ENCODE measurements at regions not wholly inside any gene's neighbourhood (a gene's known extent, or its start where the extent isn't known, plus 50 kb on each side); places are given as distances from the start of the nearest gene placed in this dataset.

GRCh38 chr5:3377176-3377575 is 218.5 kb upstream of the IRX1 start:
- no peak overlapping the region for H3K4me3 ChIP-seq (ENCODE audit: low read depth, poor library complexity, severe bottlenecking)
- DNase-seq (ENCODE audit: low spot score in 2 of 2), result peak in 1 of 2 donors; percentile 48
- TF ChIP-seq POLR2A (IDR thresholded peaks at IDR 0.05), result no peak
- no peak for TF ChIP-seq CTCF (IDR thresholded peaks at IDR 0.05)
- intact Hi-C loops (cut with DNase I; ENCODE audit: low total_unique reads), result no loop called here
- WGBS, 2 donors, result 90 to 93% methylated on average over 8 of the region's 8 CpGs

GRCh38 chr5:3376611-3377010 is 219.0 kb upstream of the IRX1 start:
- intact Hi-C loops (cut with DNase I; ENCODE audit: low total_unique reads), result no loop called here
- WGBS, 2 donors, result 68 to 75% methylated on average over 6 of the region's 6 CpGs
- TF ChIP-seq CTCF (IDR thresholded peaks at IDR 0.05), result no peak
- TF ChIP-seq POLR2A (IDR thresholded peaks at IDR 0.05), result no peak
- H3K4me3 ChIP-seq (ENCODE audit: low read depth, poor library complexity, severe bottlenecking), result no peak overlapping the region
- DNase-seq (ENCODE audit: low spot score in 2 of 2), result peak in 1 of 2 donors; percentile 39

- WGBS, 2 donors, result 35 to 49% methylated on average over 2 of the region's 2 CpGs
- peak in 1 of 2 donors; percentile 26 for DNase-seq (ENCODE audit: low spot score in 2 of 2)
- TF ChIP-seq POLR2A (IDR thresholded peaks at IDR 0.05), result no peak
- TF ChIP-seq CTCF (IDR thresholded peaks at IDR 0.05), result no peak
Measured at GRCh38 chr5:3375586-3376311, 219.9 kb upstream of the IRX1 start.

GRCh38 chr5:3373391-3373790 is 222.2 kb upstream of the IRX1 start:
- intact Hi-C loops (cut with DNase I; ENCODE audit: low total_unique reads), result no loop called here
- no peak overlapping the region for H3K4me3 ChIP-seq (ENCODE audit: low read depth, poor library complexity, severe bottlenecking)
- TF ChIP-seq CTCF (IDR thresholded peaks at IDR 0.05) (no peak), POLR2A (IDR thresholded peaks at IDR 0.05) (no peak)
- DNase-seq (ENCODE audit: low spot score in 2 of 2), result peak in 1 of 2 donors; percentile 46

More at GRCh38 chr5:3375586-3376311, 219.9 kb upstream of the IRX1 start:
- intact Hi-C loops (cut with DNase I; ENCODE audit: low total_unique reads), result no loop called here
- H3K4me3 ChIP-seq (ENCODE audit: low read depth, poor library complexity, severe bottlenecking), result no peak overlapping the region

- intact Hi-C loops (cut with DNase I; ENCODE audit: low total_unique reads), result no loop called here
- DNase-seq (ENCODE audit: low spot score in 2 of 2), result no peak
- TF ChIP-seq POLR2A (IDR thresholded peaks at IDR 0.05) (no peak), CTCF (IDR thresholded peaks at IDR 0.05) (no peak)
- no peak overlapping the region for H3K4me3 ChIP-seq (ENCODE audit: low read depth, poor library complexity, severe bottlenecking)
Measured at GRCh38 chr5:3372289-3372688, 223.3 kb upstream of the IRX1 start.

All from lower leg skin (tissue), 4 donors.